Activated CD4-positive, alpha-beta T cell treated with anti-CD3 and anti-CD28 coated beads, Interleukin-2, amount 50 U/mL, for 16 hours (primary cell): ENCODE measurements at regions not wholly inside any gene's neighbourhood (a gene's known extent, or its start where the extent isn't known, plus 50 kb on each side); places are given as distances from the start of the nearest gene placed in this dataset.

Source experiments
- DNase-seq: peaks from one replicate; pipeline ENCODE4 v3.0.0-alpha.2; 2020

GRCh38 chr10:52939894-52940293 is 167.3 kb upstream of the MBL2 start:
- DNase-seq, result no peak

- DNase-seq, result no peak
These were observed 161.2 kb upstream of the MBL2 start for GRCh38 chr10:52933748-52934147.

- DNase-seq, result no peak
These were observed 155.1 kb upstream of the MBL2 start for GRCh38 chr10:52927678-52928077.

- no peak for DNase-seq
These were observed 150.9 kb upstream of the MBL2 start for GRCh38 chr10:52923520-52923919.

GRCh38 chr10:52918714-52919305 is 146.2 kb upstream of the MBL2 start:
- DNase-seq, result no peak

- no peak for DNase-seq
These were observed 142.8 kb upstream of the MBL2 start for GRCh38 chr10:52915391-52915790.

GRCh38 chr10:52911163-52911562 is 138.6 kb upstream of the MBL2 start:
- DNase-seq, result no peak

GRCh38 chr10:52908478-52908877 is 135.9 kb upstream of the MBL2 start:
- DNase-seq, result no peak

- DNase-seq, result no peak
These were observed 133.5 kb upstream of the MBL2 start for GRCh38 chr10:52906046-52906445.

- no peak for DNase-seq
These were observed 130.9 kb upstream of the MBL2 start for GRCh38 chr10:52903397-52903938.

- DNase-seq, result no peak
These were observed 128.0 kb upstream of the MBL2 start for GRCh38 chr10:52900593-52900992.

GRCh38 chr10:52897162-52897561 is 124.6 kb upstream of the MBL2 start:
- DNase-seq, result no peak

GRCh38 chr10:52895059-52895458 is 122.5 kb upstream of the MBL2 start:
- DNase-seq, result no peak

GRCh38 chr10:52890281-52890680 is 117.7 kb upstream of the MBL2 start:
- no peak for DNase-seq

GRCh38 chr10:52889611-52890010 is 117.0 kb upstream of the MBL2 start:
- no peak for DNase-seq

GRCh38 chr10:52883996-52884871 is 111.7 kb upstream of the MBL2 start:
- DNase-seq, result peak; percentile 30

GRCh38 chr10:52879091-52879807 is 106.7 kb upstream of the MBL2 start:
- no peak for DNase-seq

- no peak for DNase-seq
These were observed 104.9 kb upstream of the MBL2 start for GRCh38 chr10:52877451-52877850.

GRCh38 chr10:52875336-52875735 is 102.8 kb upstream of the MBL2 start:
- DNase-seq, result no peak

GRCh38 chr10:52874581-52874980 is 102.0 kb upstream of the MBL2 start:
- DNase-seq, result no peak

GRCh38 chr10:52871191-52871843 is 98.7 kb upstream of the MBL2 start:
- DNase-seq, result no peak

GRCh38 chr10:52870562-52870961 is 98.0 kb upstream of the MBL2 start:
- no peak for DNase-seq

- DNase-seq, result no peak
These were observed 97.3 kb upstream of the MBL2 start for GRCh38 chr10:52869864-52870263.
